ENCODE measurements at regions not wholly inside any gene's neighbourhood (a gene's known extent, or its start where the extent isn't known, plus 50 kb on each side); places are given as distances from the start of the nearest gene placed in this dataset.

GRCh38 chr1:115170961-115171392, 81.7 kb upstream of the TSPAN2 start:
- Mint-ChIP-seq H3K9me3 (peaks cover 17% of the 10 kb centered on the region), H3K27me3 (ENCODE audit: low read depth) (no peaks in the 10 kb centered on the region), H3K36me3 (no peaks in the 10 kb centered on the region), H3K4me3 (no peak overlapping the region), H3K4me1 (peaks cover 3% of the 10 kb centered on the region), H3K27ac (no peak overlapping the region)
- DNase-seq (ENCODE audit: low spot score in 2 of 2, unreplicated experiment in 2 of 2): no peak
- TF ChIP-seq CTCF (IDR thresholded peaks at IDR 0.05; ENCODE audit: unreplicated experiment): no peak

- DNase-seq (ENCODE audit: low spot score in 2 of 2, unreplicated experiment in 2 of 2): no peak
- H3K27me3 Mint-ChIP-seq (ENCODE audit: low read depth): no peaks in the 10 kb centered on the region
- H3K4me1 Mint-ChIP-seq: peaks cover 3% of the 10 kb centered on the region
- H3K4me3 Mint-ChIP-seq: no peak overlapping the region
- no peaks in the 10 kb centered on the region for H3K36me3 Mint-ChIP-seq
- TF ChIP-seq CTCF (IDR thresholded peaks at IDR 0.05; ENCODE audit: unreplicated experiment): no peak
- no peak overlapping the region for H3K27ac Mint-ChIP-seq
- H3K9me3 Mint-ChIP-seq: peaks cover 17% of the 10 kb centered on the region
Observed at GRCh38 chr1:115170377-115170776, 81.1 kb upstream of the TSPAN2 start.

DNA sequence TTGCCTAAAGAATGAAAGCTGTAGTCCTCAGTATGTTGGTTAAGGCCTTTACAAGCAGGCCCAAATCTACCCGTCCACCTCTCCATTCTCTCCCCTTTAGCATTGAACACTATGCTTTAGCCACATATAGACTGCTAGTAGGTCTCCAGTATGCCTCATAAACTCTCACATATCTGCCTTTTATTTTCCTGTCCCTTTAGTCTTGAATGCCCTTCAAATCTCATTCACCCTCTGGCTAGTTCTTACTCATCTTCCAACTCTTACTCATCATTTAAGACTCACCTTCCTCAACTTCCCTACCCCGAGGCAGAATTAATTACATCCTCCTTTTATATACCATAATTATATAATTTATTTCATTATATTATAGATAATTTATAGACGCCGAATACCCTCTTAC, 78.7 kb upstream of the TSPAN2 start:
- no peak for DNase-seq (ENCODE audit: low spot score in 2 of 2, unreplicated experiment in 2 of 2)
- Mint-ChIP-seq H3K27ac (no peak overlapping the region), H3K27me3 (ENCODE audit: low read depth) (no peaks in the 10 kb centered on the region), H3K9me3 (peaks cover 12% of the 10 kb centered on the region), H3K4me1 (peaks cover 3% of the 10 kb centered on the region), H3K4me3 (no peak overlapping the region), H3K36me3 (no peaks in the 10 kb centered on the region)
- no peak for TF ChIP-seq CTCF (IDR thresholded peaks at IDR 0.05; ENCODE audit: unreplicated experiment)

GRCh38 chr1:115166531-115167091, 77.3 kb upstream of the TSPAN2 start:
- Mint-ChIP-seq H3K27me3 (ENCODE audit: low read depth) (no peaks in the 10 kb centered on the region), H3K4me3 (no peak overlapping the region), H3K4me1 (peaks cover 3% of the 10 kb centered on the region), H3K36me3 (no peaks in the 10 kb centered on the region), H3K27ac (no peak overlapping the region), H3K9me3 (peaks cover 10% of the 10 kb centered on the region)
- no peak for TF ChIP-seq CTCF (IDR thresholded peaks at IDR 0.05; ENCODE audit: unreplicated experiment)
- DNase-seq (ENCODE audit: low spot score in 2 of 2, unreplicated experiment in 2 of 2): no peak

GRCh38 chr1:115165776-115166175, 76.5 kb upstream of the TSPAN2 start:
- Mint-ChIP-seq H3K4me3 (no peak overlapping the region), H3K9me3 (peaks cover 10% of the 10 kb centered on the region)
- no peak for DNase-seq (ENCODE audit: low spot score in 2 of 2, unreplicated experiment in 2 of 2)

More at GRCh38 chr1:115165776-115166175, 76.5 kb upstream of the TSPAN2 start:
- peaks cover 3% of the 10 kb centered on the region for H3K4me1 Mint-ChIP-seq
- no peaks in the 10 kb centered on the region for H3K36me3 Mint-ChIP-seq
- H3K27ac Mint-ChIP-seq: no peak overlapping the region
- no peaks in the 10 kb centered on the region for H3K27me3 Mint-ChIP-seq (ENCODE audit: low read depth)
- TF ChIP-seq CTCF (IDR thresholded peaks at IDR 0.05; ENCODE audit: unreplicated experiment): no peak
